PC-9 (cell line): ENCODE measurements at regions not wholly inside any gene's neighbourhood (a gene's known extent, or its start where the extent isn't known, plus 50 kb on each side); places are given as distances from the start of the nearest gene placed in this dataset.
"Not testable (repeated sequence)": the region's sequence is repeated elsewhere in the genome, so short reads cannot be mapped to it uniquely, and the experiment has no call there.

Experiments used
- BruUV-seq: library from RNA; stranded (reverse); fragments of 400-500 nt; replicated peaks from 2 replicates; lab custom pipeline; 2021; lab: Mats Ljungman, UMichigan
- CTCF ChIA-PET: fragments of 300-600 bp; sonication (Branson Sonifier 250); formaldehyde crosslinking; loops from one replicate; lab custom pipeline; 2022; ENCODE audit warnings: antibody characterized with exemption; lab: Charles Lee
- POLR2A ChIA-PET: fragments of 300-600 bp; sonication (Branson Sonifier 250); formaldehyde crosslinking; loops from one replicate; lab custom pipeline; 2022; ENCODE audit warnings: antibody characterized with exemption; ENCODE audit not compliant: unreplicated experiment; lab: Charles Lee
- DNase-seq, 2 experiments: peaks; one replicate each; pipeline versions ENCODE4 v3.0.0 to v3.0.0-alpha.2; 2015 to 2022; ENCODE audit warnings: mixed read lengths in 1 of 2
- H2AFZ ChIP-seq: fragments of 200-600 bp; sonication (generic); 2 replicates; pipeline ENCODE4 v1.8.1; 2017; ENCODE audit warnings: antibody characterized with exemption
- H3F3A ChIP-seq: fragments of 200-600 bp; sonication (generic); 2 replicates; pipeline ENCODE4 v1.8.1; 2017; ENCODE audit warnings: antibody characterized with exemption, mild to moderate bottlenecking, low read depth; ENCODE audit not compliant: insufficient read depth
- H3K27ac ChIP-seq: fragments of 200-600 bp; sonication (generic); 2 replicates; pipeline ENCODE4 v1.6.1; 2016; ENCODE audit warnings: mixed run types
- H3K27me3 ChIP-seq: fragments of 200-600 bp; sonication (generic); 2 replicates; pipeline ENCODE4 v1.6.1; 2016; ENCODE audit warnings: low read depth, mixed run types; ENCODE audit not compliant: insufficient read depth
- H3K36me3 ChIP-seq: fragments of 200-600 bp; sonication (generic); 2 replicates; pipeline ENCODE4 v1.6.1; 2016; ENCODE audit warnings: low read depth, mixed run types
- H3K4me1 ChIP-seq: fragments of 200-600 bp; sonication (generic); replicated peaks from 2 replicates; pipeline ENCODE4 v1.6.1; 2016; ENCODE audit warnings: mixed run types; ENCODE audit not compliant: insufficient read depth
- H3K4me2 ChIP-seq: fragments of 200-600 bp; sonication (generic); 2 replicates; pipeline ENCODE4 v1.6.1; 2017; ENCODE audit warnings: mixed run types
- H3K4me3 ChIP-seq: fragments of 200-600 bp; sonication (generic); 2 replicates; pipeline ENCODE4 v1.6.1; 2016; ENCODE audit warnings: mixed run types
- H3K79me2 ChIP-seq: fragments of 200-600 bp; sonication (generic); 2 replicates; pipeline ENCODE4 v1.6.1; 2017; ENCODE audit warnings: low read depth, mixed run types
- H3K9me2 ChIP-seq: fragments of 200-600 bp; sonication (generic); 2 replicates; pipeline ENCODE4 v1.8.1; 2017; ENCODE audit warnings: mild to moderate bottlenecking; ENCODE audit not compliant: insufficient read depth
- H3K9me3 ChIP-seq: fragments of 200-600 bp; sonication (generic); 2 replicates; pipeline ENCODE4 v1.8.1; 2016; ENCODE audit warnings: low read depth; ENCODE audit not compliant: insufficient read depth
- H4K20me1 ChIP-seq: fragments of 200-600 bp; sonication (generic); 2 replicates; pipeline ENCODE4 v1.8.1; 2017; ENCODE audit not compliant: insufficient read depth
- EZH2 ChIP-seq: fragments of 200-600 bp; sonication (generic); IDR thresholded peaks from 2 replicates; pipeline ENCODE4 v1.8.0; 2017; ENCODE audit warnings: antibody characterized with exemption, low read depth
- intact Hi-C: fragments of 100-400 bp; cut with micrococcal nuclease; formaldehyde crosslinking; loops from one replicate; pipeline ENCODE4 v1.10.0; 2022; ENCODE audit not compliant: unreplicated experiment
- TF ChIP-seq, protein P1 (sequence below): fragments of 200-600 bp; sonication (generic); conservative IDR thresholded peaks from 2 replicates; pipeline ENCODE4 v1.6.1; 2017; ENCODE audit warnings: mixed run types, antibody characterized with exemption, mild to moderate bottlenecking, moderate library complexity

DNA sequence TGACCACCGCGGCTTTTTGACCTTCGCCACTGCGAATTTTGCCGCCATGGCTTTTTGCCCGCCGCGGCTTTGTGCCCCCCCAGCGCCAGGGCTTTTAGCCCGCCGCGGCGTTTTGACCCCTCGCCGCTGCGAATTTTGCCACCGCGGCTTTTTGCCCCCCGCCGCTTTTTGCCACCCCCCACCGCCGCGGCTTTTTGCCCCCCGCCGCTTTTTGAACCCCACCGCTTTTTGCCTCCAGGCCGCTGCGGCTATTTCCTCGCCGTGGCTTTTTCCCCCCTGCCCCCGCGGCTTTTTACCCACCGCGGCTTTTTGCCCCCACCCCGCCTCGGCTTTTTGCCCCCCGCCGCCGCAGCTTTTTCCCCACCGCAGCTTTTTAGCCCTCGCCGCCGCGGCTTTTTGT is 134.8 kb upstream of the TP53TG3C start:
- intact Hi-C loops, result no loop called here
- H2AFZ ChIP-seq, result no peak overlapping the region
- no peaks in the 10 kb centered on the region for H3K79me2 ChIP-seq
- H3K9me3 ChIP-seq, result no peaks in the 10 kb centered on the region
- H3K9me2 ChIP-seq, result no peaks in the 10 kb centered on the region
- no peaks in the 10 kb centered on the region for H4K20me1 ChIP-seq
- no peak overlapping the region for H3K27ac ChIP-seq
- H3K36me3 ChIP-seq, result no peaks in the 10 kb centered on the region
- no peaks in the 10 kb centered on the region for H3K27me3 ChIP-seq
- TF ChIP-seq EZH2, result no peak
- TF ChIP-seq, protein P1, sequence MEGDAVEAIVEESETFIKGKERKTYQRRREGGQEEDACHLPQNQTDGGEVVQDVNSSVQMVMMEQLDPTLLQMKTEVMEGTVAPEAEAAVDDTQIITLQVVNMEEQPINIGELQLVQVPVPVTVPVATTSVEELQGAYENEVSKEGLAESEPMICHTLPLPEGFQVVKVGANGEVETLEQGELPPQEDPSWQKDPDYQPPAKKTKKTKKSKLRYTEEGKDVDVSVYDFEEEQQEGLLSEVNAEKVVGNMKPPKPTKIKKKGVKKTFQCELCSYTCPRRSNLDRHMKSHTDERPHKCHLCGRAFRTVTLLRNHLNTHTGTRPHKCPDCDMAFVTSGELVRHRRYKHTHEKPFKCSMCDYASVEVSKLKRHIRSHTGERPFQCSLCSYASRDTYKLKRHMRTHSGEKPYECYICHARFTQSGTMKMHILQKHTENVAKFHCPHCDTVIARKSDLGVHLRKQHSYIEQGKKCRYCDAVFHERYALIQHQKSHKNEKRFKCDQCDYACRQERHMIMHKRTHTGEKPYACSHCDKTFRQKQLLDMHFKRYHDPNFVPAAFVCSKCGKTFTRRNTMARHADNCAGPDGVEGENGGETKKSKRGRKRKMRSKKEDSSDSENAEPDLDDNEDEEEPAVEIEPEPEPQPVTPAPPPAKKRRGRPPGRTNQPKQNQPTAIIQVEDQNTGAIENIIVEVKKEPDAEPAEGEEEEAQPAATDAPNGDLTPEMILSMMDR, result no peak
- DNase-seq, result no peak
- BruUV-seq, result no TSS peak
- no peaks in the 10 kb centered on the region for H3F3A ChIP-seq
- no peaks in the 10 kb centered on the region for H3K4me1 ChIP-seq
- POLR2A ChIA-PET, result no interaction called here
- CTCF ChIA-PET, result no interaction called here
- H3K4me3 ChIP-seq, result no peak overlapping the region
- H3K4me2 ChIP-seq, result no peak overlapping the region

DNA sequence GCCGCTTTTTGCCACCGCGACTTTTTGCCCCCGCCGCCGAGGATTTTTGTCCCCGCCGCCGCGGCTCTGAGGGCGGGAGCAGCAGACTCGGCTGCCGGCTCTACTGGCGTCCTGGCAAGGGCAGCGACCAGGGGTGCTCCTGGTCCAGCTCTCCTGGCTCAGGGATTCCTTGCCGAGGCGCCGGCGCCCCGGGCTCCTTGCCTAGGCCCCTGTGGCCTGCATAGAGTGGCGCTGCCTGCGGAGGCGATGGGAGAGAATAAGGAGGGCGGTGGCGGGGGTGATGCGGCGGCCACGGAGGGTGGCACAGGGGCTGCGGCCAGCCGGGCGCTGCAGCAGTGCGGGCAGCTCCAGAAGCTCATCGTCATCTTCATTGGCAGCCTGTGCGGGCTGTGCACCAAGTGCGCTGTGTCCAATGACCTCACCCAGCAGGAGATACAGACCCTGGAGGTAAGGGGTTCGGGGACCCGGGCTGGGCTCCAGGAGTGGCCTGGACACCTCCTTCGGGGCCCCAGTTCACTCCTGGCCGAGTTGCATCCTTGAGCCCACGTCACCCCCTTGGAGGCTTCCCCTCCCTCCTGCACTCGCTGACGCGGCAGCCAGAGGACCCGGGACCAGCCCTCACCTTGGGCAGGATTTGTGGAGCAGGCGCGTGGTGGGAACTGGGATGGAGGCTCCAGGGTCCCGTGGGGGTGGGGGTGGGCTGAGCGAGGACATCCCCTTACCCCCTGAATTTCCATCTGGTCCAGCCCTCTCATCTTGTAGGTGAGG is 134.2 kb upstream of the TP53TG3C start:
- H3K36me3 ChIP-seq, intact Hi-C loops, H3K79me2 ChIP-seq, H2AFZ ChIP-seq, POLR2A ChIA-PET, DNase-seq, H3K27me3 ChIP-seq, CTCF ChIA-PET, BruUV-seq, H4K20me1 ChIP-seq, H3K9me2 ChIP-seq, H3K4me3 ChIP-seq, H3F3A ChIP-seq, H3K9me3 ChIP-seq, H3K4me2 ChIP-seq, H3K4me1 ChIP-seq, H3K27ac ChIP-seq: not testable (repeated sequence)

DNA sequence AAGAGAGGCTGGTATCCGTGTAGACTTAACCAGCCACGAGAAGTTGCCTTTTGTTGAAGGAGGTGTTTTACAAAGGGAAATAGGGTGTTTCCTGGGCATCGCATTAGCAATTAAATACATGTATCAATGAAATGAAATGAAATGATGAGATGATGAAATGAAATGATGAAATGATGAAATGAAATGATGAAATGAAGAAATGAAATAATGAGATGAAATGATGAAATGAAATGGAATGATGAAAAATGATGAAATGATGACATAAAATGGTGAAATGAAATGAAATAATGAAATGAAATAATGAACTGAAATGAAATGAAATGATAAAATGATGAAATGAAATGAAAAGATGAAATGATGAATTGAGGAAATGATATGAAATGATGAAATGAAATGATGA is 131.3 kb upstream of the TP53TG3C start:
- H3K4me2 ChIP-seq, H3K9me2 ChIP-seq, H2AFZ ChIP-seq, H3F3A ChIP-seq, CTCF ChIA-PET, H3K36me3 ChIP-seq, DNase-seq, H4K20me1 ChIP-seq, H3K4me3 ChIP-seq, H3K79me2 ChIP-seq, H3K9me3 ChIP-seq, H3K4me1 ChIP-seq, intact Hi-C loops, BruUV-seq, POLR2A ChIA-PET, H3K27me3 ChIP-seq, H3K27ac ChIP-seq: not testable (repeated sequence)

DNA sequence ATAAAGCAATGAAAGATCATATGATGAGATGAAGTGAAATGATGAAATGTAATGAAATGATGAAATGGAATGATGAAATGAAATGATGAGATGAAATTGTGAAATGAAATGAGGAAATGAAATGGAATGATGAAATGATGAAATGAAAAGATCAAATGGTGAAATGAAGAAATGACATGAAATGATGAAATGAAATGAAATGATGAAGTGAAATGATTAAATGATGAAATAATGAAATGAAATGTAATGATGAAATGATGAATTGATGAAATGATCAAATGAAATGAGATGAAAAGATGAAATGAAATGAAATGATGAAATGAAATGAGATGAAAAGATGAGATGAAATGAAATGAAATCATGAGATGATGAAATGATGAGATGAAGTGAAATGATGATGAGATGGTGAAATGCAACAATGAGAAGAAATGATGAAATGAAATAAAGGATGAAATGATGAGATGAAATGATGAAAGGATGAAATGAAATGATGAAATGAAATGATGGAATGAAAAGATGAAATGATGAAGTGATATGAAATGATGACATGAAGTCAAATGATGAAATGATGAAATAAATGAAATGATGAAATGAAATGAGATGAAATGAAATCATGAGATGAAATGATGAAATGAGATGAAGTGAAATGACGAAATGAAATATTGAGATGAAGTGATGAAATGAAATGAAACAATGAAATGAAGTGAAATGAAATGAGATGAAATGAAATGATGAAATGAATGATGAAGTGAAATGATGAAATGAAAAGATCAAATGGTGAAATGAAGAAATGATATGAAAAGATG is 130.5 kb upstream of the TP53TG3C start:
- H3K36me3 ChIP-seq, H3K9me3 ChIP-seq, H3K4me3 ChIP-seq, H3K27ac ChIP-seq, H2AFZ ChIP-seq, H4K20me1 ChIP-seq, BruUV-seq, H3K9me2 ChIP-seq, H3K27me3 ChIP-seq, H3F3A ChIP-seq, H3K79me2 ChIP-seq, intact Hi-C loops, H3K4me2 ChIP-seq, CTCF ChIA-PET, H3K4me1 ChIP-seq, POLR2A ChIA-PET, DNase-seq: not testable (repeated sequence)

DNA sequence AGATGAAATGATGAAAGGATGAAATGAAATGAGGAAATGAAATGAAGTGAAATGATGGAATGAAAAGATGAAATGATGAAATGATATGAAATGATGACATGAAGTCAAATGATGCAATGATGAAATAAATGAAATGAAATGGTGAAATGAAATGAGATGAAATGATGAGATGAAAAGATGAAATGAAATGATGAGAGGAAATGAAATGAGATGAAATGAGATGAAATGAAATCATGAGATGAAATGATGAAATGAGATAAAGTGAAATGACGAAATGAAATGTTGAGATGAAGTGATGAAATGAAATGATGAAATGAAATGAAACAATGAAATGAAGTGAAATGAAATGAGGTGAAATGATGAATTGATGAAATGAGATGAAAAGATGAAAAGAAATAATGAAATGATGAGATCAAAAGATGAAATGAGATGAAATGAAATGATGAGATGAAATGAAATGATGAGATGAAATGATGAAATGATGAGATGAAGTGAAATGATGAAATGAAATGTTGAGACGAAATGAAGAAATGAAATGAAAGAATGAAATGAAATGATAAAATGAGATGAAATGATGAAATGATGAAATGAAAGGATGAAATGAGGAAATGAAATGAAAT is 129.5 kb upstream of the TP53TG3C start:
- H3K4me1 ChIP-seq, H3K4me3 ChIP-seq, BruUV-seq, POLR2A ChIA-PET, intact Hi-C loops, H3K9me3 ChIP-seq, H3K36me3 ChIP-seq, H4K20me1 ChIP-seq, H3F3A ChIP-seq, H3K27me3 ChIP-seq, H3K27ac ChIP-seq, H2AFZ ChIP-seq, DNase-seq, H3K4me2 ChIP-seq, CTCF ChIA-PET, H3K9me2 ChIP-seq, H3K79me2 ChIP-seq: not testable (repeated sequence)
